ENCODE measurements at regions not wholly inside any gene's neighbourhood (a gene's known extent, or its start where the extent isn't known, plus 50 kb on each side); places are given as distances from the start of the nearest gene placed in this dataset.

DNA sequence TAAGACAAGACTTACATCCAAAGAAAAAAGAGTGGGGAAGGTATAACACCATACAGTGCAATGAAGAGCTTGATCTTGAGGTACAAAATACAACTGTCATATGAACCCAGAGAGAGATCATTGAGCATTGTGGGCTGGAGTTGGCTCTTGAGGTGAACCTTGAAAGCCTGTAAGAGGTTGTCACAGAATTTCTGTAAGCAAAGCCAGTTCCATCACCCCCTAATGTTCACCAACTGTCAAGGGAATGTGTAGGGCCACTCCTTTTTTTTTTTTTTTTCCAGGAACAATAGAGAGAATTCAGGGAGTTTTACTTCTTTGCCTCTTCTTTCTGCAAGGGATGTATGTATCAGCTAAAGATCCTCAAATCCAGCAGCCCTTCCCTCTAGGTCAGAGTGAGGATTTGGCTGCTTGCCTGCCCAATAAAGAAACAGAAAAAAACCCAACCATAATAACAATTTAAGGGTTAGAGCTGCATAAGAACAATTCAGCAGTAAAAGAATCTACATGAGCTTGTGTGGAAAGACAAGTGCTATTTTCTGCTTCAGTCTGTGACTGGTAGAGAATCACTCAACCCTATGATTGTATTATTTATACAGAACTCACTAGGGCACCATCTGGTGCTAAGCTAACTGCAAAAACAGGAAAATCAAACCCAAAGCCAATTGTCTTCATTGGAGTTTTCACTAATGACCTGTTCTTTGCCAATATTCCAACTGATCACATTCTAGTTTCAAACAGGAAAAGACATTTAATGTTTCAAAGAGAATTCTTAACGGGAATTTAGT is 217.5 kb upstream of the TEX13C start:
- no peak overlapping the region for H3K27ac ChIP-seq
- no peaks in the 10 kb centered on the region for H3K9me3 ChIP-seq
- no peaks in the 10 kb centered on the region for H3K36me3 ChIP-seq
- H3K4me1 ChIP-seq = no peaks in the 10 kb centered on the region
- ATAC-seq (no peak), DNase-seq (no peak)
- TF ChIP-seq, protein P1, sequence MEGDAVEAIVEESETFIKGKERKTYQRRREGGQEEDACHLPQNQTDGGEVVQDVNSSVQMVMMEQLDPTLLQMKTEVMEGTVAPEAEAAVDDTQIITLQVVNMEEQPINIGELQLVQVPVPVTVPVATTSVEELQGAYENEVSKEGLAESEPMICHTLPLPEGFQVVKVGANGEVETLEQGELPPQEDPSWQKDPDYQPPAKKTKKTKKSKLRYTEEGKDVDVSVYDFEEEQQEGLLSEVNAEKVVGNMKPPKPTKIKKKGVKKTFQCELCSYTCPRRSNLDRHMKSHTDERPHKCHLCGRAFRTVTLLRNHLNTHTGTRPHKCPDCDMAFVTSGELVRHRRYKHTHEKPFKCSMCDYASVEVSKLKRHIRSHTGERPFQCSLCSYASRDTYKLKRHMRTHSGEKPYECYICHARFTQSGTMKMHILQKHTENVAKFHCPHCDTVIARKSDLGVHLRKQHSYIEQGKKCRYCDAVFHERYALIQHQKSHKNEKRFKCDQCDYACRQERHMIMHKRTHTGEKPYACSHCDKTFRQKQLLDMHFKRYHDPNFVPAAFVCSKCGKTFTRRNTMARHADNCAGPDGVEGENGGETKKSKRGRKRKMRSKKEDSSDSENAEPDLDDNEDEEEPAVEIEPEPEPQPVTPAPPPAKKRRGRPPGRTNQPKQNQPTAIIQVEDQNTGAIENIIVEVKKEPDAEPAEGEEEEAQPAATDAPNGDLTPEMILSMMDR (IDR thresholded peaks at IDR 0.05) = no peak
- no peak overlapping the region for H3K4me3 ChIP-seq
- intact Hi-C loops (cut with DNase I) = no loop called here
- H3K27me3 ChIP-seq = no peaks in the 10 kb centered on the region

DNA sequence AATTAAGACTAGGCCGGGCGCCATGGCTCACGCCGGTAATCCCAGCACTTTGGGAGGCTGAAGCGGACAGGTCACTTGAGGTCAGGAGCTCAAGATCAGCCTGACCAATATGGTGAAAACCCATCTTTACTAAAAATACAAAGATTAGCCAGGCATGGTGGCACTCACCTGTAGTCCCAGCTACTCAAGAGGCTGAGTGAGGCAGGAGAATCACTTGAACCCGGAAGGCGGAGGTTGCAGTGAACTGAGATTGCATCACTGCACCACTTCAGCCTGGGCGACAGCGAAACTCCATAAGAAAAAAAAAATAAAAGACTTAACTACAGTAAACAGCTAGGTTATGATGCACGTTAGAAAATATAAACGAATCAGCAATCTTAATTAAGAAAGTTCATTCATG is 216.0 kb upstream of the TEX13C start:
- no peak overlapping the region for H3K27ac ChIP-seq
- ATAC-seq (no peak), DNase-seq (peak; percentile 54)
- H3K4me1 ChIP-seq = no peaks in the 10 kb centered on the region
- TF ChIP-seq, protein P1 (IDR thresholded peaks at IDR 0.05) = no peak
- H3K36me3 ChIP-seq = no peaks in the 10 kb centered on the region
- intact Hi-C loops (cut with DNase I) = no loop called here
- H3K27me3 ChIP-seq = no peaks in the 10 kb centered on the region
- H3K4me3 ChIP-seq = no peak overlapping the region
- no peaks in the 10 kb centered on the region for H3K9me3 ChIP-seq

DNA sequence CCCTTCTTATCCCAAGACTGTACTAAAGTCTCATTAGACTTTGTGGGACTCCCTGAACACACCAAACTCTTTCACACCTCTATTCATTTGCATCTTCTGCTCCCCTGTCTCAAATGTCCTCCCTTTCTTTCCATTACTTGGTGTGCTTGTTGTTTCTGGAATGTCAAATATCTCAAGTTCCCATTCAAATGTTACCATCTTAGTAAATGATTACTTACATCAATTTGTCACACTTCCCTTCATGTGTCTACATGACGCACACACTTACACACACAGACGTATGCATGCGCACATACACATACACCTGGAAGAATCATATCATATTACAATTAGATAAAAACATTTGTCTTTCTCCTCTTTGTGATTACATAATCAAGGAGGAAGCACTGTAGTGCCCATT is 210.8 kb upstream of the TEX13C start:
- Histone ChIP-seq H3K4me3 (no peak overlapping the region), H3K27ac (no peak overlapping the region), H3K4me1 (no peaks in the 10 kb centered on the region), H3K36me3 (no peaks in the 10 kb centered on the region), H3K27me3 (no peaks in the 10 kb centered on the region), H3K9me3 (no peaks in the 10 kb centered on the region)
- ATAC-seq (no peak), DNase-seq (no peak)
- intact Hi-C loops (cut with DNase I) = no loop called here
- TF ChIP-seq, protein P1 (IDR thresholded peaks at IDR 0.05) = no peak

DNA sequence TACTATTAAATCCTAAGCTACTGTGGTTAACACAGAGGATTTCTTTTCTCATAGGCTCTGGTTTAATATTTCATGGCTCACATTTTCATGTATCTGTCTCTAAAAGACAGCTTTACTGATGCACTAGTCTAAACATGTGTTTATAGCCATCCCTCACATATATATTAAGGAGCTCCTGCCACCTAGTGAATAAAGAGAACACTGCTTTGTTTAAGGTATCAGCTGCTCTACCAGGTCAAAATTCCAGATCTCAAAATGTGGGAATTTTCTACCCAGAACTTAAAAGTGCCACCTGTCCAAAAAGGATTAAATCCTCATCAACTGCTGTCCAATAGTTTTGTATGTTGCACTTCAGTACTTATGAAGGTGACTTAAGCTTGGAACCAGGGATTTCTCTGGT is 188.5 kb upstream of the TEX13C start:
- H3K27me3 ChIP-seq = no peaks in the 10 kb centered on the region
- no peaks in the 10 kb centered on the region for H3K4me1 ChIP-seq
- no peak for DNase-seq
- ATAC-seq = no peak
- intact Hi-C loops (cut with DNase I) = no loop called here
- H3K9me3 ChIP-seq = no peaks in the 10 kb centered on the region
- TF ChIP-seq, protein P1 (IDR thresholded peaks at IDR 0.05) = peak; percentile 15
- no peak overlapping the region for H3K4me3 ChIP-seq
- no peak overlapping the region for H3K27ac ChIP-seq
- no peaks in the 10 kb centered on the region for H3K36me3 ChIP-seq

DNA sequence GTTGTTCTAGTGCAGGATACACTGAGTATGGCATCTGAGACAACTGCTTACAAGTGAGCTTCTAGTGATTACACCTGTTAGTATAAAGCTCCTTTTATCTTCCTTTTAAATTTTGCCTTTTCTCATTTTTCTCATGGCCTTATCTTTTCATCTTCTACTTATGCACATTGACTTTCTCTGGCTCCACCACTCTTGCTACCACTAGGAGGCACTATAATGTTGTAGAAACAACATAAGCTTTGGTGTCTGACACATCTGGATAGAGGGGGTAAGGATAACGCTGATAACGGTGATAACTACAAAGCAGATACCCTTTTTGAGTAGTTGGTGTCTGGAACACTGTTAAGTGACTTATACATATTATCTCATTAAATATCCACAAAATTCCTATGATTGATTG is 187.4 kb upstream of the TEX13C start:
- ATAC-seq (no peak), DNase-seq (no peak)
- Histone ChIP-seq H3K4me3 (no peak overlapping the region), H3K4me1 (no peaks in the 10 kb centered on the region), H3K27ac (no peak overlapping the region), H3K9me3 (no peaks in the 10 kb centered on the region), H3K27me3 (no peaks in the 10 kb centered on the region), H3K36me3 (no peaks in the 10 kb centered on the region)
- TF ChIP-seq, protein P1 (IDR thresholded peaks at IDR 0.05) = peak; percentile 30
- intact Hi-C loops (cut with DNase I) = no loop called here

DNA sequence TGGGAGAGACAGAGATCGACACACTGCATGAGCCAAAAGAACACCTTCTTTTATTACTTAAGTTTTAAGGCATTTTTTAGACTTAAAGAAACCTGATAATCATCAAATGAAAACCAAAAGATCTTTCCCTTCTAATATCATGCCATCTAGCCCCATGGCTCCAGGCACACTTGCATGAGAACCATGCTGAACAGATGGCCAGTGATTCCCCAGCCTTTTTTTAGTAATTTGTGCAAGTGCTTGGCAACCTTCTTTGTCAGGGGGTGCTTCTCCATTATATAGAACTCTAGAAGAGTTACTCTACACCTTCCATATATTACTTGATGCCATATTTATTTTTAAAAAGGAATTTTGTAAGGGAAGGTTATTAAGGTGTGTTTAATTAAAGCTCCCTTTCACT is 182.2 kb upstream of the TEX13C start:
- H3K27me3 ChIP-seq = no peaks in the 10 kb centered on the region
- H3K4me1 ChIP-seq = no peaks in the 10 kb centered on the region
- intact Hi-C loops (cut with DNase I) = no loop called here
- no peaks in the 10 kb centered on the region for H3K9me3 ChIP-seq
- no peak overlapping the region for H3K4me3 ChIP-seq
- no peak for DNase-seq
- no peaks in the 10 kb centered on the region for H3K36me3 ChIP-seq
- no peak for ATAC-seq
- no peak overlapping the region for H3K27ac ChIP-seq
- TF ChIP-seq, protein P1 (IDR thresholded peaks at IDR 0.05) = no peak

Measured in upper lobe of right lung (tissue), 1 donor.